IMR-90 (cell line): ENCODE measurements at regions not wholly inside any gene's neighbourhood (a gene's known extent, or its start where the extent isn't known, plus 50 kb on each side); places are given as distances from the start of the nearest gene placed in this dataset.

ENCODE experiments used
- BHLHE40 ChIP-seq: fragments of 150-350 bp; IDR thresholded peaks from 2 replicates; pipeline ENCODE4 v1.6.1; 2016; ENCODE audit warnings: mild to moderate bottlenecking, low read depth, low read length
- FOS ChIP-seq: fragments of 150-350 bp; IDR thresholded peaks from 2 replicates; pipeline ENCODE4 v1.6.1; 2016; ENCODE audit warnings: low read depth, low read length
- POLR2A ChIP-seq: IDR thresholded peaks from 2 replicates; pipeline ENCODE4 v1.6.1; 2012; ENCODE audit warnings: mild to moderate bottlenecking, low read depth, low read length
- RFX5 ChIP-seq: IDR thresholded peaks from 2 replicates; pipeline ENCODE4 v1.8.0; 2012; ENCODE audit warnings: low read depth, mild to moderate bottlenecking, low read length, moderate library complexity
- SMC3 ChIP-seq: fragments of 150-350 bp; IDR thresholded peaks from 2 replicates; pipeline ENCODE4 v1.6.1; 2016; ENCODE audit warnings: low read depth, mild to moderate bottlenecking, antibody characterized with exemption, low read length, moderate library complexity
- TF ChIP-seq, protein P1 (sequence below): conservative IDR thresholded peaks from 2 replicates; pipeline ENCODE4 v1.5.1; 2012; ENCODE audit warnings: mild to moderate bottlenecking, low read depth, low read length, improper control_type of control experiment
- TF ChIP-seq, protein P2 (sequence below): fragments of 150-350 bp; IDR thresholded peaks from 2 replicates; pipeline ENCODE4 v1.6.1; 2017; ENCODE audit warnings: mild to moderate bottlenecking, antibody characterized with exemption, low read length, low read depth

DNA sequence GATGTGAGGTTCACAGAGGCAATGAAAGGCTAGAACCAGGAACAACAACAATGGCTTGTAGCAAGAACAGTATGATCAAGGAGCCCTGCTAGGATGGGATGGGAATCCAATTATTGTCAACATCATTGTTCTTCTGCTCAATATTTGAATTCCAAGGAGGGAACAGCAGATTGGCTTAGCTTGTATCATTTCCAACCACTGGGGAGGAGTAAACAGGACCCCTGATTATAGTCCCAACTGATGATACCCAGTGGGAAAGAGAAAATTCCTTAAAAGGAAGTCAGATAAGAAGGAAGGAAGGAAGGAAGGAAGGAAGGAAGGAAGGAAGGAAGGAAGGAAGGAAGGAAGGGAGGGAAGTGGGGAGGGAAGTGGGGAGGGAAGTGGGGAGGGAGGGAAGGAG is 69.5 kb upstream of the ZC3H12C start:
- TF ChIP-seq, protein P1, sequence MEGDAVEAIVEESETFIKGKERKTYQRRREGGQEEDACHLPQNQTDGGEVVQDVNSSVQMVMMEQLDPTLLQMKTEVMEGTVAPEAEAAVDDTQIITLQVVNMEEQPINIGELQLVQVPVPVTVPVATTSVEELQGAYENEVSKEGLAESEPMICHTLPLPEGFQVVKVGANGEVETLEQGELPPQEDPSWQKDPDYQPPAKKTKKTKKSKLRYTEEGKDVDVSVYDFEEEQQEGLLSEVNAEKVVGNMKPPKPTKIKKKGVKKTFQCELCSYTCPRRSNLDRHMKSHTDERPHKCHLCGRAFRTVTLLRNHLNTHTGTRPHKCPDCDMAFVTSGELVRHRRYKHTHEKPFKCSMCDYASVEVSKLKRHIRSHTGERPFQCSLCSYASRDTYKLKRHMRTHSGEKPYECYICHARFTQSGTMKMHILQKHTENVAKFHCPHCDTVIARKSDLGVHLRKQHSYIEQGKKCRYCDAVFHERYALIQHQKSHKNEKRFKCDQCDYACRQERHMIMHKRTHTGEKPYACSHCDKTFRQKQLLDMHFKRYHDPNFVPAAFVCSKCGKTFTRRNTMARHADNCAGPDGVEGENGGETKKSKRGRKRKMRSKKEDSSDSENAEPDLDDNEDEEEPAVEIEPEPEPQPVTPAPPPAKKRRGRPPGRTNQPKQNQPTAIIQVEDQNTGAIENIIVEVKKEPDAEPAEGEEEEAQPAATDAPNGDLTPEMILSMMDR: no peak
- TF ChIP-seq POLR2A (no peak), BHLHE40 (no peak), FOS (no peak), RFX5 (no peak), SMC3 (no peak)
- TF ChIP-seq, protein P2, sequence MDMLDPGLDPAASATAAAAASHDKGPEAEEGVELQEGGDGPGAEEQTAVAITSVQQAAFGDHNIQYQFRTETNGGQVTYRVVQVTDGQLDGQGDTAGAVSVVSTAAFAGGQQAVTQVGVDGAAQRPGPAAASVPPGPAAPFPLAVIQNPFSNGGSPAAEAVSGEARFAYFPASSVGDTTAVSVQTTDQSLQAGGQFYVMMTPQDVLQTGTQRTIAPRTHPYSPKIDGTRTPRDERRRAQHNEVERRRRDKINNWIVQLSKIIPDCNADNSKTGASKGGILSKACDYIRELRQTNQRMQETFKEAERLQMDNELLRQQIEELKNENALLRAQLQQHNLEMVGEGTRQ: no peak
